HG03280 (cell line): ENCODE measurements at regions not wholly inside any gene's neighbourhood (a gene's known extent, or its start where the extent isn't known, plus 50 kb on each side); places are given as distances from the start of the nearest gene placed in this dataset.
"Not testable (repeated sequence)": the region's sequence is repeated elsewhere in the genome, so short reads cannot be mapped to it uniquely, and the experiment has no call there.

Source experiments
- ATAC-seq: cut with Tn5 transposase; IDR thresholded peaks from one replicate; pipeline ENCODE4 v1.9.1; 2021; ENCODE audit warnings: mild to moderate bottlenecking, moderate library complexity; ENCODE audit not compliant: unreplicated experiment

- ATAC-seq: no peak
These were observed 152.3 kb downstream of the PCTP start for GRCh38 chr17:55903028-55903690.

- no peak for ATAC-seq
These were observed 158.9 kb downstream of the PCTP start for GRCh38 chr17:55909776-55910175.

GRCh38 chr17:55911186-55911585 is 160.3 kb downstream of the PCTP start:
- ATAC-seq: no peak

GRCh38 chr17:55925440-55925839 is 174.6 kb downstream of the PCTP start:
- ATAC-seq: no peak

DNA sequence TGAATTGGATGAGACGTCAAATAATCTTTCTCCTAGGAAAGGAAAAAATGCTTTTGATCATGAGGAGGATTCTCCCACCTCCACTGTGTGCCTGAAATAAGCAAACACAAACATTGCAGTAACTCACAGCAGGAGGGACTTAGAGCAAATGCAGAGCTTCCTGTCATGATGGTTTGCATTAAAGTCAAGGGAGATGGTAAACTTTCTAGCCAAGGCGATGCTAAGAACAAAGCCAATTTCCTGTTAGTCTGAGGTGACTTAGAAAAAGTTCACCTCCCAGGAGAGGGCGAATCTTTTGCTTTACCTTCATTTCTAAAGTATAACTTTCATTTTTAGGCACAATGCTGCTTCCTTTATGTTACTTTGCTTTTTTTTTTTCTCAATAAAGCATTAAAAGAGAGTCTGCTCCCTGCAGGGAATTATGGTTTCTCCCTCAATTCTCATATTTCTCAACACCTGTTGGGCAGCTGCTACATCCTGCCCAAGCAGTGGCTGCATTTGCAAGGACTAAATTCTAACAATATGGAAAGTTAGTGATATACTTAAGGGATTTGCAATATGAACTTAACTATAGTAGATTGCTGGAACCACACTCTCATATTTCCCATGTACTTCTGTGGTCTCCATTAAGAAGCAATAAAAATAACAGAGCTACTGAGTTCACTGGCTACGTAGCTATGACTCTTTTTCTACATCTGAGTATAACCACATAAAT is 175.6 kb downstream of the PCTP start:
- no peak for ATAC-seq

- ATAC-seq: no peak
These were observed 179.5 kb downstream of the PCTP start for GRCh38 chr17:55930291-55930809.

DNA sequence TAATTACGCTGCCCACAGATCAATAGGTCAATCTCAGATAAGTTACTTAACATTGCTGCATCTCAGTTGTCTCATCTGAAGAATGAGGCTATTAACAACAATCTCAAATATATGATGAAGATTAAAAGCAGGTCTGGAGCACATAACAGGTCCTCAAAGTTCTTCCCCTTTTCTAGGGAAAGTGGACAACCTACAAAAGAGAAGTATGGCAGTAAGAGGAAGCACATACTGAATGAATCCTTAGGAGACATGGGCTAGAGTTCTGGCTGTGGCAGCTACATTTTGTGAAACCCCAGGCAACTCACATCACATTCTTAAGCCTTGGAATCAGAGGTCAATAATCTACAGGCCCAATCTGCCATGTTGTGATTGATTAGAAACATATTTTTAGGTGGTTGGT is 180.6 kb downstream of the PCTP start:
- ATAC-seq: no peak

DNA sequence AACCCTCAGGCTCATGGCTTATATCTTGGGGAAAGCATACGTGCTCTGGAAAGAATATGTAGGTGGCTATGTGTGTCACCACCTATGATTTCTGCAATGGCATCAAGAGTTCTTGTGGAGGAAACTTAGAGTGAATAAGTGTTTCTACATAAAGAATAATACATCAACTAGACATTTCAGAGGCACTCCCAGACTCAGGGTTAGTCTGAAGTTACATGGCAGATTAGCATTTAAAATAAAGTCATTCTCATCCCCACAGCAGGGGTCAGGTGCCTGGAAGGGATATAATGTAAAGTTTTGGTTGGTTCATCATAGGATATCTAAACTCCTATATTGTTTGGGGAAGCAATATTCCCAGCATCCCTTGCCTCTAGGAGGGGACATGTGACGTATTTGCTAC is 182.1 kb downstream of the PCTP start:
- ATAC-seq: no peak

GRCh38 chr17:55939181-55939810 is 188.4 kb downstream of the PCTP start:
- not testable (repeated sequence) for ATAC-seq

DNA sequence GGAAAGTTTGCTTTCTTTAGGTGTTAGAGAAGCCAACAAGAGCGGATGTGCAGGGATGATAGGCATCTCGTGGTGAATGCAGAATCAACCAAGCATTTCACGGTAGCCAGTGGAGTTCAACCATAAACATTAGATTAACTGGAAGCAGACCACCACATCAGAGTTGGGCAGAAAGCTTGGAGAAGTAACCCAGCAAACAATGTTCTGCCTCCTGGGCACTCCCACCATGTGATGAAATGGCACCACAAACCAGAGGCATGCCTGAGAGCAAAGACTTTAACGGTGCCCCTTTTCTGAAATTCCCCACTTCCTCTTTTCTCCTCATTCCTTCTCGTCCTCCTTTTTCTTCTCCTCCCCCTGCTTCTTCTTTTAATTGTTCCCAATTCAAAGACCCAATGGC is 193.5 kb upstream of the ANKFN1 start:
- ATAC-seq: no peak

DNA sequence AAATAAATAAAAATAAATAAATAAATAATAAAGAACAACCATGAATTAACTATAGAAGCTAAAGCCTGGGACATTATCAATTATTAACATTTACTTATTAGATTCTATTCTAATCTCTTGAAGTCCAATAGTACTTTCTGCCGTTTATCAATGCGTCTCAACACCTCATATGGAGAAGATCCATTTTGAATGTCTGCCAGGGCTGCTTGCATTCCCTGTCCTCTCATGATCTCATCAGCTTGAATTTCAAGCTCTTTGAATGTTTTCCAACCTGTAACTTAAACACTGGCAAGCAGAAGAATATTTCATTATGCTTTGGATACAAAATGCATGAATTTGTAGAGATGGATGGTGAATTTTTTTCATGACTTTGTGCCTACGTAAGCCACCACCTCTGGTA is 191.9 kb upstream of the ANKFN1 start:
- ATAC-seq: no peak

- no peak for ATAC-seq
These were observed 190.3 kb upstream of the ANKFN1 start for GRCh38 chr17:55962951-55963401.

DNA sequence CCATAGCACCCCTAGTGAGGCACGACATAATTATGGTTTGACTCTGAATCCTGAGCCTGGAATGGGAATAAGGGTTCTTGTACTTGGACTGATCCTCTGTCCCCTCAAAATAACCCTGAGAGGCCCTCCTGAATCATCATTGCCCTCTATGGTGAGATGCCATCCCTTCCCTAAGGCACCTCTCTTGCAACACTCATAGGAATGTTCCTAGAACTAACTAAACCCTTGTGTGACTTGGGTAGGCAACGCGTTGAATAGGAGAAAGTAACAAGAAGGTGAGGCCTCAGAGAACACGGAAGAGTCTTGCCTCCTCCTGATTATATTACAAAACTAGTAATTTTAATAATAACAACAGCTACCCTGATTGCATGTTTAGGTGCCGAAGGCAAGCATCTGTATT is 189.1 kb upstream of the ANKFN1 start:
- ATAC-seq: no peak

DNA sequence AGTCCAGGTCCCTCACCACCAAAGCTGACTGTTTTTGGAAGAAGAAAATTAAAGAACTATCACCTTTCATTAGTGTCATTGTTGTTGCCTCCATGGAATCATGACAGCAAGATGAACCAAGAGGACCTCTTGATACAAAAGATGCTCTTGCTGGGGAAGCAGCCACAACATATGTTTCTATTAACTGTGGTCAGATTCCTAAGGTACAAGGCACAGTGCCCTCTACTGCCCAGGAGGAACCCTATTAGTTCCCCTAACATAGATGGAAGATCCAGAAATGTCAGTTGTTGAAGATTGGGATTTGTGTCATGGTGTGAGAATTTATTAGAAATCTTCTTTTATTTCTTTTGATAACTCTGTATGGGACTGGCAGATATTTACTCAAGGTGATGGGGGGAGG is 188.2 kb upstream of the ANKFN1 start:
- no peak for ATAC-seq

DNA sequence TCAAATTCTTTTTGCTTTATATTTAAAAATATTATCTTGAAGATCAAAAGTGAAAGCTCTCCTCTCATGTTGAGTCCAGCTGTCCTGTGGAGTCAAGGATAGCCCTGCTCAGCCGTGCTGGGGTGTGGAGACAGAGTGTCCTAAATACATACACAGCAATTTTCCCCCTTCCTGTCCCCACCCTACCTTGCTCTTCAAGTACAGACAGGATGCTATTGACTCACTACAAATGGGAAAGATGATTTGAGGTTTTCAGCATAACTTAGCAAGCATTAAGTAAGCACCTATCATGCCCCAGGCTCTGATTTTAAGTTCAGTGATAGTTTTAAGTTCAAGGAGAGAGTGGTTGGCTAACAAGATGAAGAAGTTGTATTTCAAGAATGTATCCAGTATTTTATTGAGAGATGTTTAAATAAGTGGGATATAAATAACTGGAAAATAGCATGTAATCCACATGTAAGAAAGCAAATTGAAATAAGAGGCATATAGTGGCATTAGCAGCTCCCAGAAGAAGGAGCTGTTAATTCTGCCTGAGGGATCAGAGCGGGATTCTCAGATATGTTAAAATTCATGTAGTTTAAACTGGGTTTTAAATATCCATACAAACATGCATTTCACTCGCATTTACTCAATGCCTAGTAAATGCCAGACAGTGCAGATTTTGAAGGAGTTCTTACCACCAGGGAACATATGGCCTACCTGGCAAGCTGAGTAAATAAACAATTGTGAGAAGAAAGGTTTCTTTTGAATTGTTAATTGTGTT is 183.5 kb upstream of the ANKFN1 start:
- ATAC-seq: no peak

DNA sequence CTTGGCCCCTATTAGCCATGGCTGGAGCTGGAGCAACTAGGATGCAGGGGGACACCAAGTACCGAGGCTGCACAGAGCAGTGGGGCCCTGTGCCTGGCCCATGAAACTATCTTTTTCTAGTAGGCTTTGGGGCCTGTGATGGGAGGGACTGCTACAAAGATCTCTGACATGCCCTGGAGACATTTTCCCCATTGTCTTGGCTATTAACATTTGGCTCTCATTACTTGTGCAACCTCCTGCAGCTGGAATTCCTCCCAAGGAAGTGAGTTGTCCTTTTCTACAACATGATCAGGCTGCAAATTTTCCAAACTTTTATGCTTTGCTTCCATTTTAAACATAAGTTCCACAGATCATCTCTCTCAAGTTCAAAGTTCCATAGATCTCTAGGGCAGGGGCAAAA is 174.7 kb upstream of the ANKFN1 start:
- ATAC-seq: no peak

- ATAC-seq: no peak
These were observed 170.2 kb upstream of the ANKFN1 start for GRCh38 chr17:55983096-55983495.

DNA sequence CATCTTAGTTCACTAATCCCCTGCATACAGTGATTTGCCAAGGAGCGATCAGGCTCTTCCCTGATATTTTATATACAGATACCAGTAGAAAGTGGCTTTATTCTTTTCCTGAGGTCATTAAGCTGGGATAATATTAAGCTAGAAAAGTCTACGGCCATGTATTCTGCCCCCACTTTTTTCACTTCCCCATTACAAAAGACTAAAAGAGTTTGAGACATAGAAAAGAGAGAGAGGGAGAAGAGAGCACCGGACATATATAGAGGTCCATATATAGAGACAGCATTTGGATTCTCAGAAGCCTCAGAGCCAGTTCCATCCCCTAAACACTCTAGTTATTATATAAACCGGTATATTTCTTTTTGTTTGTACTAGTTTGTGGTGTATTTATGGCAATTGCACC is 166.5 kb upstream of the ANKFN1 start:
- no peak for ATAC-seq

GRCh38 chr17:55988861-55989260 is 164.4 kb upstream of the ANKFN1 start:
- no peak for ATAC-seq

DNA sequence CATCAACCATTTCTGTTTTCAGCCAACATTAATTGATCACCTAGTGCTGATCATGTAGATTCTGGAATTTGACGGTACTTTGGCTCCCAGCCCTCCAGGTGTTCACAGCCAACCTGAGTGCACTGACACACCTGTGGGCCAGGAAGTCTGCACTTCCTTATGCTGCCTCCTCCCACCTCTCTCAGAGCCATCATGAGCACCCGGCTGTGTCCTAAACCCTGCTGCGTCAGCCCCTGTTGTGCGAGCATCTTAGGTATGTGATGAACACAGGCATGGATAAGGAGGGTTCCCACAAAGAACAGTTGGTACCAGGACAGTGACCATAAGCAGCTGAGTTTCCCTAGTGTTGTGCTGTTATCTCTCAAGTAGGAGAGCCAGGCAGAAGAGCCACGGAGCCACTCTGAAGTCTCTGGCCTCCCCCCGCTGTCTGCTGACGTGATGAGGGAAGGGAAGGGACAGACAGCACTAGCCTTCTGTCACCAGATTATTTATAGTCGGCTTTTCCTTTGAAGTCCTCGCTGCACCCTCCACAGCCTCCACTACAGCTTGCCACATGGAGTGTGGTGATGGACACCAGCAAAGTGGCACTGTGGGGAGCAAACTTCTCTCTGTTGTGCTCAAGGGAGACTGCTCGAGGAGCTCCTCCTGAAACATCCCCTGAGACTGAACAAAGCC is 162.8 kb upstream of the ANKFN1 start:
- ATAC-seq: no peak

DNA sequence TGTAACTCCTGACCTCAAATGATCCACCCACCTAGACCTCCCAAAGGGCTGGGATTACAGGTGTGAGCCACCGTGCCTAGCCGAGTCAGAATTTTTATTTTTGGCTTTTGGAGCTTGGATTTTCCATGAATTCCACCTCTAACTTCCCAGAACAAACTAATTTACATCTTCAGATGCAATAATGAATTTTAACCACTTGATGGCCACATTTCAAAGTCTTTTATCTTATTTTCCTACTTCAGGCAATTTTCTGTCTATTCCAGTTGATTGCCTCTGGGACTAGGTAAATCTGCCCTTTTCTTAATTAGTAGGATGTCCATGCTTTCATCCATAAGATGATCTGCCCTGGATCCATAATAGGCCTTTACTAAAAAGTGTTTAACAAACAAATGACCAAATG is 156.4 kb upstream of the ANKFN1 start:
- no peak for ATAC-seq
